ENCODE measurements at regions not wholly inside any gene's neighbourhood (a gene's known extent, or its start where the extent isn't known, plus 50 kb on each side); places are given as distances from the start of the nearest gene placed in this dataset.

DNA sequence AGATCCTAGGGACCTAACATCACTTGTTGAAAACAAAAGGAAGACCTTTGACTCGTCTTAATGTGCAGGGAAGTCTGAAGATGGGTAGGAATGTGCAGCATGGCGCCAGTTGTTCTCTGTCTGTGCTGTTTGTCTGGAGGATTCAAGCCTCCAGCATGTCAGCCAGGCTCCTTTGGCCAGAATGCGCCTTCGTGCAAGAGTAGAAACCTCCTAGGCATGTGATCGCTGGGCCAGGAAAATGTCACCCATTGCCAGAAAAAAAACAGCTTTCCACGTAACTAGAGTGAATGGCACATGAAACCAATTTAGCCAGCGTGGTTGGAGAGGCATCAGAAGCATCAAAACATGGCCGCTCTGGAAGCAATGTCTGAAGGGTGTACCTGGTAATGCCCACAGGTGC is 132.7 kb downstream of the EDN1 start:
- no peak for DNase-seq (ENCODE audit: low read depth)

DNA sequence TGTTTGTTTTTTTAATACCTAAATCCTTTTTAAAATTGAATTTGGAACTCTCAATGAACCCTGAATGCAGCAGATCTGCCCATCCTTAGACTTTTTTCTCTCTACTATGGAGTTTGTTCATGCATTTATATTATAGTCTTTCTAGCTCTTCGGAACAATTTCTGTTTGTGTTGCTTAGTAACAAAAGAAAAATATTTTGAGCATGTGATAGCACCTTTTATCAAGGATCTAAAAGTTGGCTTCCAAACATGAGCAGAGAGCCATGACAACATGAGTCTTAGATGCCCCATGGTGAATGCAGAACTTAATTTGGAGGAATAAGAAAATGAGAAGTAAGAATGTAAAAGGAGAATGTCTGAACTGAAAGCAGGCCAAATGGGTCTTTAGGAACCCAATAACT is 133.7 kb downstream of the EDN1 start:
- DNase-seq (ENCODE audit: low read depth) = no peak

DNA sequence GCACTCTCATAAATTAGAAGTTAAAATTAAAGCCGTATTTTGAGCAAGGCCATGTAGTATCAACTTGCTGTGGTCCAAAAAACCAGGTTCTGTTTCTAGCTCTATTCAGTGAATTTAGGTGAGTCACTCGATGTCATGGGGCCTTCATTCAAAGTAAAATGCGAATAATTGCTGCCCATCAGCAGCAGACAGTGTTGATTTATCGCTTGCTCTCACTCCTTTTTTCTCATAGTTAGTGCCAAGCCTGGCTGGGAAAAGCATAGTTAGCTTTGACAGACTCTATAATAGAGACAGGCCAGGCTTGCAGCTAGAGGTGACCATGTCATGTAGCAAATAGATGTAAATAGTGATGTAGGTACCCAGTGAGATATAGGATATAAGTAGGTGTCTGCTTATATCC is 136.0 kb downstream of the EDN1 start:
- DNase-seq (ENCODE audit: low read depth) = no peak

DNA sequence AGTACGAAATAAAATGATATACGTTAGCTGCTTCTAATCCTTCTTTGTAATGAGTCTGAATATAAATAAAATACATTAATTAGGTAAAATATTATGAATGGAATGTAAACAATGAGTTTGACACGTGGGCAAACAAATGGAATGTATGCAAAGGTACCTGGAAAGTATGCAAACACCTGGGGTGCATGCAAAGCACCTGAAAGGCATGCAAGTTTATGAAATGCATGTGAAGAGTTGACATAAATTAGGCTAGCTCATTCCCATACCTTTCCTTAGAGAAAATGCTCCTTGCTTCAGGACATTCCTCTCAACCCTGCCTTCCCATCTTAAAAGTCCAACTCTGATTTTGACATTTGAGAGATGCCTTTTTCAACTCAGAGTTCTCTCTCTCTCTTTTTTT is 140.9 kb downstream of the EDN1 start:
- DNase-seq (ENCODE audit: low read depth) = no peak

DNA sequence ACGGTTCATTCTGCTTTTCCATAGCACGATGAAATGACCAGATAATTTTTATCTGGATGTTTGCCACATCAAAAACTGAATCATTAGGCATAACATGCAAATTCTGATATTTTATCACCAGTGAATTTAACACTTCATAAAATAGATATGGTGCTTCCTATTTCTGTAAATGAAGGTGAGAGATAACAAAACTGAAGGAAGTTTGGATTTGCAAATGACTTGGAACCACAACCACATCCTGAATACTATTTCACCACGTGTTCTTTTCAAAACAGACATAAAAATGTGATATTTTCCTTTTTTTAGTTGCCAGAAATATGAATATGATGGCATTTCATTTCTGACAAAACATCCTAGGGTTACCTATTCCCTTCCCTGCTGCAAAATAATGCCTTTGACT is 146.1 kb downstream of the EDN1 start:
- DNase-seq (ENCODE audit: low read depth) = no peak

DNA sequence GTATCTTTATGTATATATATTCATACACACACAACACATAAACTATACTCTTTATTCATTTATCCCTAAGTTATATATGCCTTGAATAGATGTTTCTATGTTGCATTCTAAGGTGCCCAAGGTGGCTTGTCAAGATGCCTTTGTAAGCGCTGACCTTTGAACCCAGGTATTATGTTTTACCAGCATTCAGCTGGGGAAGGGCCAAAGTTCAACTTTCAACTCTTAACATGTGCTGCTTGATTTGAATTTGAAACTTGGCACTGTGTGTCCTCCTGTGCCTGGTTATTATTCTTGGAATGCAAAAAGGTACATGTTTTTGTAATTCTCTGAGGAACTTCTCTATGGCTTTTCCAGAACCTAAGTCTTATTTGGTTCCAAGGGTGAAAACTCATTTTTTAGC is 146.5 kb downstream of the EDN1 start:
- DNase-seq (ENCODE audit: low read depth) = no peak

DNA sequence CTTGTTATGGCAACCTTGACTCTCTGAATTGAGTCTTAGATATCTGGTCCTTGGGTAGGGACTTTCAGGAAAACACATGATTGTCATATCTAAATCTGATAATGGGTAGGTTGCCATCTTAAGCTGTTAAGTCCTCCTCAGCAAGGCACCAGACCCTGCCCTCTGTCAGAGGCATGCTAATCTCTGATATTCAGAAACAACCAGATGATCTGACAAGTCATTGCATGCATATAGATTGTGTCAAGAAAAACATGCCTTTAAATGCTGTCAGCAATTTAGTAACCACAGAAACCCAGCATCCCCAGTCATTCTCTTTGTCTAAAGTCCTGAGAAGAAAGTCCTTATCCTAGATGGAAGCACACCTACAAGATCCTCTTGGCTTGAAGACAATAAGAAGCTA is 149.1 kb downstream of the EDN1 start:
- no peak for DNase-seq (ENCODE audit: low read depth)

DNA sequence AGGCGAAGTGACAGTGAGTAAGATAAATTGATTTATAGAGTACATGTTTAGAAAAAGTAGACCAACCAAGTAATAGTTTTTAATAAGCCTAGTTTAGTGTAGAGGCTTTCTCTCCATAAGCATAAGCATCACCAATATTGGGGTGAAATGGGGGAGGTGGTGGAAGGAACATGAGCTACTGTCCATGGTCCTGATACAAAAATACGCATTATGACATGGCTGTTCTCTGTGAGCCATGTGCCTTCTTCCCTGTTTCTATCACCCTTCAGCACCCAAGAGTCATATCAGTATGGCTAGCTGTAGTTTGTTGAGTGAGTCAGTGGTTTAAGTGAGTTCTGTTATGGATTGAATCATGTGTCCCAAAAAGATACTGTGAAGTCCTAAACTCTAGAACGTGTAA is 150.8 kb downstream of the EDN1 start:
- no peak for DNase-seq (ENCODE audit: low read depth)

DNA sequence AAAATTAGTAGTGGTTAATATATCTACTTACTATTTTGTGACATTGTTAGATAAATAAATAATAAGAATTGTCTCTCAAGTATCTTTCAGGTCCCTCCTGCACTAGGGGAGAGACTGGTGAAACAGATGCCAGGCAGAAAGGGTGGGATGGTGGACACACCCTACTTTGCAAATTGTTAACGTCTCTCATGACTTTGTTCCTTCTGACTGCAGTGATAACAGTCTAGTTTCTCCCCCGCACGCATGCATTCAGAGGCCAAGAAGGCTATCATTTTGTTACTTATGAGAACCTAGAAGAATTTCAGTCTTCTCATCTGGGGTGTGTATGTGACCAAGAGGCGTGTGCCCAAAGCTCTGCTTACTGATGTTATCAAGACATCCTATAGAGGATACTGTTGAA is 152.3 kb downstream of the EDN1 start:
- no peak for DNase-seq (ENCODE audit: low read depth)

DNA sequence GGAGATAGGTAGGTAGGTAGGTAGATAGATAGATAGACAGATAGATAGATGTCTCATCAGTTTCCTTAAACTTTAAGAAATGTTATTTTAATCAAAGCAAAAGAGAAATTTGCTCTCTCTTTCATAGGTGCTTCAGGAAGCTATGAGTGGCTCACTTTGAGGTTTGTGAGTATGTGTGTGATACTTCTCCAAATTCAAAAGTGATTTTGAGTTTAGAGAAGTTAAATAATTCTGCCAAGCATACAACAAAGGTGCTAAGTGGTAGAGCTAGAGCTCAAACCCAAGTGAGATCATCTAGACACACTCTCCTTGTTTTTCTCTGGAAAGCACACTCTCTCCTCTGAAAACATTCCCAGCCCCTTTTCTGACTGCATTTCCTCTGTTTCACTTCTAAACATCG is 156.2 kb downstream of the EDN1 start:
- DNase-seq (ENCODE audit: low read depth) = no peak

DNA sequence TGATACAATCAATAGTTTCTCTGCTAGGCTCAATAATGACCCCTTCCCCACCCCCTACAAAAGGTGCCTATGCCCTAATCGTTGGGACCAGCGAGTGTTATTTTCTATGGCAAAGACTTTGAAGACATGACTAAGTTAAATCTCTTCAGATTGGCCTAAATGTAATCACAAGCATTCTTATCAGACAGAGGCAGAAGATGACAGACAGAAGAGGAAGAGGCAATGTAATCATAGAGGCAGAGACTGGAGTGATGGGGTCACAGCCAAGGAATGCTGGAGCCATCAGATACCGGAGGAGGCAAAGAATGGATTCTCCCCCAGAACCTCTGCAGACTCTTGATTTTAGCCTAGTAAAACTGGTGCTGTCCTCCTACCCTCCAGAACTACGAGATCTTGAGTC is 159.3 kb downstream of the EDN1 start:
- DNase-seq (ENCODE audit: low read depth) = no peak

DNA sequence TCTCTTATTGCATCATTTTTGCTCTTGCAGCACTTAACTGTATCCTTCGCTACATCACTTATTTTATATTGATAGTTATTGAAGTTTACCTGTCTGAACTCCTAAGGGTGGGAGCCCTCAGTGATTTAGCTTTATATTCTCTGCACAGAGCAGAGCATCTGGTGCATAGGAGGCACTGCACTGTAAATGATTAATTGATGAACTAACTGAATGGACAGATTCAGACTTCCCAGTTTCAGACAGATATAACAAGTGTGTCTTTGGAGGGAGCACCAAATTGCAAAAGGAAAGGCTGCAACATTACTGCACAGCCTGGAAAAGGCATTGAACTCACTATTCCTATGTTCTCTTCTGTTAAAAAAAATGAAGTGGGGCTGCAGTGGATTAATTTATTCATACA is 160.3 kb downstream of the EDN1 start:
- no peak for DNase-seq (ENCODE audit: low read depth)

DNA sequence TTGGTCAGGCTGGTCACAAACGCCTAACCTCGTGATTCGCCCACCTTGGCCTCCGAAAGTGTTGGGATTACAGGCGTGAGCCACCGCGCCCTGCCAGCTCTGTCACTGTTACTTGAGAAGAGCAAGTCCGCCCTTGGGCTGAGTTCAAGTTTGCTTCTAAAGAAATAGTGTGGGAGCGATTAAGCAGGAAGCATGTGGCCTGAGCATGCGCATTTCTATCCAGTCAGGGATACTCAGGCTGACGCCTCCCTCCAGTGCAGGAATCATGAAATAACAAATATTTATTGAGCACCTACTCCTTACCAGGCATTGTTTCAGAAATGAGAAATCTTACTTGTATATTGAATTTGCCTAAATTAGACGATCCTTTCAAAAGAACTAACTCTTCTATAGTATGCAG is 166.2 kb downstream of the EDN1 start:
- DNase-seq (ENCODE audit: low read depth) = no peak

DNA sequence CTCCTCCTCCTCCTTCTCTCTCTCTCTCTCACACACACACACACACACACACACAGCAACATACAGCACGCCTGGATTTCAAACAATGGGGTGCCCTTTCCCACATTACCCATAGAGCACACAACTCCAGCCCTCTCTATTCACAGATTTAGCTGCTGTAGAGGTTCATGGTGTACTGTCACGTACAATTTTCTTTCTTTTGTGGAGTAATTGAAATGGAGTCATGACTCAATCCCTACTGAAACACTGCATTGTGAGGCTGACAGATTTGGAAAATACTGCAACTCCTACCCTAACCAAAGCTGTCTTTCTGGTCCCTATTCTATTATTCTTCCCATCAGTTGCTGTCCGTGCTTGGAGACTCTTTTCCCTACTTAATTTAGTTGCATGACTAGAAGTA is 166.9 kb downstream of the EDN1 start:
- DNase-seq (ENCODE audit: low read depth) = no peak

DNA sequence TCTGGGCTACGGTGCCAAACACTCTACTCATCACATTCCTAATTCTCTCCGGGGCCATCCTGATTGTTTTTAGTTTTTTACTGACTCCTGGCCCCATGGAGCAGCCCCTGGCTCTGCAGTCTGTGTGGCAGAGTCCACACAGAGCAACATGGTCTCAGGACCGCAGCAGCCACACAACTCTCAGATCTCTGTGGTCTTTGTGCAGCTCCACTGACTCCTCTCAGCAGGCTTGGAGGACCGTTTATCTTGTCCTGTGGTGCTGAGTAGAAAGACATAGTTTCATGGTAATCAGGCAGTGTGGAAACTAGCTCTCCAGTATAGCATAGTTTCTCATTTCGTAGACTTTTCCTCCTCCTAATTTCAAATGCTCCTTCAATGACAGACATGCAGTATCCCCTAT is 168.4 kb downstream of the EDN1 start:
- no peak for DNase-seq (ENCODE audit: low read depth)

DNA sequence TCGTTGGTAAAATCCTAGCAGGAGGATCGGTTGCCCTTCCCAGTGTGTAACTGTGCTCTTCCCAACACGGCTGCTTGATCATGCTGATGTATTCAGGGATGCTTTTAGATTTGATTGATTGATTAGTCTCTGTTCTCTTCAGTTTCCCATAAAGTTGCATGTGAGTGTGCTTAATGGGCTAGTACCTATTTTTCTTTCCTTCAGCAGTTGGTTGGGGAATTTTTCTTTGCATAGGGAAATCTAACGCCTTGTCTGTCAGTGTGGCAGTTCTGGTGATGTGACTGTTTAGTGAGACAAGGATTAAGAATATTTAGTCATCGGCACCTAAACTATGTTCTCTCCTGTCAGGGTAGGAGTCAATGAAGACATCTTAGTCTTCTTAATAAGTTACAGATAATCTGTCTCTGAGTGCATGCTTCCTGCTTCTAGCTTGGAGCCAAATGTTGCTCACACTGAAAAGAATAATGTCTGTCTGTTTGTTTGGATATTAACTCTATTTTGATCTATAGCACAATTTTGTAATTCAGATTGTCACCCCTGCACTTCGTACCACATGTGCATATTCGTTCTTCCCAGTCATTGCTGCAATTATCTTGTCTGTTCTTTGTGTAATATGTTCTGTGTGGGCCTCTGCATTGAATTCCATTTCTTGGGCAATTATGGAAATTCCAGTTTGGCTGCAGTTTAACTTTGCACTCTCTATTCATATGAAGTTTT is 169.9 kb downstream of the EDN1 start:
- DNase-seq (ENCODE audit: low read depth) = no peak

DNA sequence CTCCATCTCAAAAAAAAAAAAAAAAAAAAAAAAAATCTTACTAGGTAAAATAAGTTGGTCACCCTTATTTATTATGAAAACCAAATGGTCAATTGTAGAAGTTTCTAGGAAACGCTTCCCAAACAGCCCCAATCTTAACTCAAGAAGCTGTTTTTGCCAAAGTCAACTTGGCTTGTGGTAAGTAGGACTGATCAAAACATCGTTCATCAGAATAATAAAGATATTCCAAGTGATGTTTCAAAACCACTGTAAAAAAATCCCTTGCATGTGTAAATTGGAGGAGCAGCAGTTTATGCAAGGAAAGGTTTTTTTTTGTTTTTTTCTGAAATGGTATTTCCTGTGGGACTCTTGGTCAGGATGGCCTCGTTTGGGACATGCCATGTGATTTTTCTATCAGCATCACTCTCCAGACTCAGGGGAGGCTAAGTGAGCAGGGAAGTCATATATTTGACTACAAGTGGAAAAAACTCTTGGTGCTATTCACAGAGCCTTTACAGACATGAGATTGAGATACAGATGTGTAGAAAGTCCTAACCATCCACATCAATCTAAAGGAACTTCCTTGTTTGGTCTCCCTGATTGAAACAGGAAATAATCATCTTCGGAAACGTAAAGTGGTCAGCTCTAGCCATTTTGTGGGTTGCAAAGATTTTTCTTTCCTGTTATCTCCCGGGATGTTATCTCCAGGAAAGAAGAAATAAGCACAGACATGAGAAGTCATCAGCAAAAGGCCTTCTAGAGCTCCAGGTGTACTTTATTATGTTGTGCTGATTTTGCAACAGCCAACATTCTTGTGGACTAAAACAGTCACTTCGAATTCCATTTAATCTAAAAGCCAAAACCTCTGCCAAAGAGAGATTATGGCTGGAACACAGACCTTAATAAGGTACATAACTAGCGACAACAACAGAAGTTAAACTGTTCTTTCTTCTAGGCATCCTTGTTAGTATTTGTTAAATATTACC is 177.8 kb downstream of the EDN1 start:
- no peak for DNase-seq (ENCODE audit: low read depth)

DNA sequence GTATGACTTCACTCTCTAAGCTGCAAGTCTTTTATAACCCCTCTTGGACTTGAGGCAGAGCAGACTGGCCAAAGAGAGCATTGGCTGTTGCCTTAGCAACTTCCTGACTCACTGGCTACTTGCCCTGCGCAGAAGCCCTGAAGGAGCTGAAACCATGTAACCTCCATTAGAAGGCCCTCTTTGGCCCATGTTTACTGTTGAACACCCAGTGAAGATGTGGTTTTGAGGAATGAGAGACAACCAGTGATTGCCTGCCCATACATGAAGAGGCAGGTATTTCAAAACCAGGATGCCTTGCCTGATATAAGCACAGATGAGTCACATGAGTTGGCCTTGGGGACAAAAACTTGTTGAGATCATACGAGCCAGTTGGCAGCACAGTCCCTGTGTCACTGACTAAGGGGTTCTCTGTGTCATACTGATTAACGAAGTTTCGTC is 182.5 kb downstream of the EDN1 start:
- no peak for DNase-seq (ENCODE audit: low read depth)

DNA sequence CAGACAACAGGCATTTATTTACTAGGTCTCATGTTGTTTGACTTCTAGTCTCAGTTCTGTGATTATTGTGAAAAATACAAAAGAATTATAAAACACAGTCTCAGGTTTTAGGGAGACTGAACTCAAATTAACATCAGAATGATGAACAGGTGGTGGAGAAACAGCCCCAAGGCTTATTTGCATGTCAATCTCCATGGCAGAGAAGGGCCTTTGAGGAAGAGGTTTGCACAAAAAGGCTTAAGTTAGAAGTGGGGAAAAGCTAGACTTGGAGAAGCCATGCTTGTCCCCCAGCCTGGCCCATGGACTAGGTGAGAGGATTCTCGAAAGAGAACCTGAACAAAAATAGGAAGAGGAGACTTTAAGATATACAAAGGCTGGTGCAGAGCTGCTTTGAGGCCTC is 183.3 kb downstream of the EDN1 start:
- no peak for DNase-seq (ENCODE audit: low read depth)

DNA sequence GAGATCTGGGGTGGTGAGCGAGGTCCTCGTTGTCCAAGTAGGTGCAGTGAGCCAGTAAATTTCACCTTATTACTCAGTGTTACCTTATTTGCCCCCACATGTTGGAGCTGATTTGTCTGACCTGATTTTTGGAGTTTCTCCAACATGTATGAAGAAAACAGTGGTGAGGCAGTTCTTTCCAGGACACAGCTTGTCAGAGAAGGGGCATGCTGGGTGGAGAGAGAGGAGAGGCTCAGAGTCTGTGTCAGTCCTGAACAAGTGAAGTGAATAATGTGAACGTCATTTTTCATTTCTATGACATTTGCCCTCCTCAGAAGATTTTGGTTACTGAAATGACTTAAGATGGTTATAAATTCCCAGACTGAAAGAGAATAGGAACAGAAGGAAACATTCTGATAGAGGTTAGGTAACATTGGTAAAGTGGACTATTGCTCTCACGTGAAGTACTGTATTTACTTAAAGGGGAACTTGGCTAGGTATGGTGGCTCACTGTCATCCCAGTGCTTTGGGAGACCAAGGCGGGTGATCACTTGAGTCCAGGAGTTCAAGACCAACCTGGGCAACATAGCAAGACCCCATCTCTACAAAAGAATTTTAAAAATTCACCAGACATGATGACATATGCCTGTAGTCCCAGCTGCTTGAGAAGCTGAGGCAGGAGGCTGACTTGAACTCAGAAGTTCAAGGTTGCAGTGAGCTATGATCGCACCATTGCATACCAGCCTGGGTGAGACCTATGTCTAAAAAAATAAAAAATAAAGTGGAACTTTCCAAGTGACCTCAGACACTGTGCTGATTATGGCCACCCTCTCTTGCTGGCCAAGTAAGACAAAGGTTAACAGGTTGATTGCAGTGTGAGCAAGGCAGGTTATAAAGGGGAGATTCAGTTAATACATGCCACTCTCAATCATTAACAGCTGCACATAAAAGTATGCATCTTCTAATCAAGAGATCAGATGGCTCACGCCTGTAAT is 184.3 kb downstream of the EDN1 start:
- DNase-seq (ENCODE audit: low read depth) = no peak

DNA sequence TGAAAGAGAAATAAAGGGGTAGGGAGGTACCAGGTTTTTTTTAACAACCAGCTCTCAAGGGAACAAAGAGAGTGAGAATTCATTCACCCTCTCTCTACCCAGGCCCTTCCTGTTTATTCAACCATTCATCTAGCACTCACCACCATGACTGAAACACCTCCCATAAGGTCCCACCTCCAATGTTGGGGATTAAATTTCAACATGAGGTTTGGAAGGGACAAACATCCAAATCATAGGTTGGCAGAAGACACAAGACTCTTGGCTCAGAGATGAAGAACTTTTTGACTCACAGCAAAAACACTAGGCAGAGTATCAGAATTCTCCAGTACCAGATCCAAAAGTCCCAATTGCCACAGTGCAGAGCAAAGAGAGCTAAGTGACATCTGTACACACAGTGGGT is 186.3 kb downstream of the EDN1 start:
- DNase-seq (ENCODE audit: low read depth) = no peak

DNA sequence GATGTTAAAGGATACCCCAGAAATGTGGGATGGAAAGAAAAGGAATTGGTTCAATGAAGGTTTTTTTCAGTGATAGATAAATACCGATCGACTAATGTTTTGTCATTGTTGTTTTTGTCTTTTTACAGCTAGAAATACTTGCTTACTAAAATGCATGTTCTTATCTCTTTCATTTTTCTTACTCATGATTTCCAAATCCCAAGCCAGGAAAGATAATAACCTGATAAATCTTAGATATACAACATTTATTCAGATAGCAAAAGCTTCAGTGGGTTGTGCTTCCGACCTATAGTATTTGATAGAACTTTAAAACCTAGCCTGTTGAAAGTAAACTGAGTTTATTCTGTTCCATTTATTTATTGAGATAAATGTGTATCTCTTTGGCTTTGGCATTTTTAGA is 187.5 kb downstream of the EDN1 start:
- DNase-seq (ENCODE audit: low read depth) = no peak

Data from HS-27A (cell line).